ENCODE measurements at regions not wholly inside any gene's neighbourhood (a gene's known extent, or its start where the extent isn't known, plus 50 kb on each side); places are given as distances from the start of the nearest gene placed in this dataset.

DNA sequence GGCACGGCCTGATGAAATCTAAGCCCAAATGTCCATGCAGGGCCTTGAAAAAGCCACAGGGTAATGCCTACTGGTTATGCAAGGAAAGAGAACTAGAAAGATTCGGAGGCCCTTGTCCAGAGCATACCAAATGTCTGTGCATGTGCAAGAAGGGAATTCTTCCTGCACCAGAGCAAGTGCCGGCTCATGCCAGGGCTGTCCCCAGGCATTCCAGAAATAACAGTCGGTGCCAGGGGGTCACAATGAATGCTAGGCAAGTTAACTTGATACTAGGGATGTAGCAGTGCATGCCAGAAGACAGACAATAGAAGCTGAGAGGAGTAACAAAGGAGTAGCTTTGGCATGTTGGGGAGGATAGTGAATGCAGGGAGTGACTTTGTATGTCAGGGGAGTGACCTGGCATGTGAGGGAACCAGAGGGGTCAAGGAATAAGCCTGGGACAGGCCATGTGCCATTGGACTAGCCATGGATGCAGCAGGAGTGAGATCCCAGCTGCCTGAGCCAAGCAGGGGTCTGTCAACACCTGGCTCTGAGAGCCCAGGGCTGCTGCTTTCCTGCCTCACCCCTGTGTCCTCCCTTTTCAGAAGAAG lies 119.5 kb upstream of the UNC5B start (continued):
- TF ChIP-seq POLR2A (IDR thresholded peaks at IDR 0.05; ENCODE audit: borderline replicate concordance, extremely low read depth, insufficient read depth, insufficient read length) (no peak), SP1 (IDR thresholded peaks at IDR 0.05; ENCODE audit: low read depth) (no peak), RAD21 (IDR thresholded peaks at IDR 0.05; ENCODE audit: low read depth) (no peak), EZH2 (IDR thresholded peaks at IDR 0.05) (no peak), TCF7L2 (IDR thresholded peaks at IDR 0.05; ENCODE audit: borderline replicate concordance, extremely low read depth, insufficient read depth, insufficient read length) (no peak), EGR1 (IDR thresholded peaks at IDR 0.05; ENCODE audit: low read depth) (no peak), SRF (IDR thresholded peaks at IDR 0.05; ENCODE audit: low read depth) (no peak), SIN3A (IDR thresholded peaks at IDR 0.05; ENCODE audit: low read depth) (no peak)

DNA sequence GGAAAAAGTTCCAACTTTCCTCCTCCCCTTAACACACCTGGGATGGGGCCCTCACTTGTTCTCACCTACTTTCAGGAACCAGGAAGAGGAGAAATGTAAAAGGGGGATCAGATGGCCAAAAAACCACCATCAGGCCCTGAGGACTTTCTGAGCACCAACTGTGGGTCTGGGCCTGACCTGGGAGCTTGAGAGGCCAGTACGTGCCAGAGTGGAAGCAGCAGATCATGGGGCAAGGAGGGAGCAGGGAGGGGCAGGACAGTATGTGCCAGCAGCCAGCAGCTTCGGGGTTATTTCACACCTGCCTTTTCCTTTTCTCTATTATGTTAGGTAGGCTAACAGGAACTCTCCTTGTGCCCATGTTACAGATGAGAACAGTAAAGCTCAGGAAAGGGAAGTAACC lies 118.8 kb upstream of the UNC5B start:
- Histone ChIP-seq H4K20me1 (ENCODE audit: insufficient read depth) (no peaks in the 10 kb centered on the region), H2AFZ (ENCODE audit: low read depth, low read length, poor library complexity, severe bottlenecking) (no peak overlapping the region), H3K9me3 (ENCODE audit: control insufficient read depth in 1 of 2, insufficient read depth in 1 of 2, low read depth in 1 of 2, low read length in 2 of 2) (no peaks in the 10 kb centered on the region), H3K27me3 (ENCODE audit: insufficient read depth, low read length) (peaks cover 4% of the 10 kb centered on the region; the same call in 1 of the 2 replicates), H3K4me1 (ENCODE audit: control insufficient read depth in 1 of 2, insufficient read depth in 2 of 2, low read length in 2 of 2) (no peaks in the 10 kb centered on the region), H3K79me2 (ENCODE audit: insufficient read depth, low read length) (no peaks in the 10 kb centered on the region), H3K36me3 (ENCODE audit: control insufficient read depth in 1 of 2, insufficient read depth in 2 of 2, low read length in 2 of 2) (no peaks in the 10 kb centered on the region), H3K4me2 (ENCODE audit: low read length) (no peak overlapping the region), H3K9ac (ENCODE audit: low read length) (no peak overlapping the region), H3K27ac (ENCODE audit: low read depth, low read length) (no peak overlapping the region), H3K4me3 (replicated peaks in 1 of 2; ENCODE audit: low read depth in 1 of 2, low read length in 2 of 2) (no peak overlapping the region), H3K9me2 (ENCODE audit: insufficient read depth) (no peaks in the 10 kb centered on the region)
- POLR2A ChIA-PET = no interaction called here
- no peak for DNase-seq (ENCODE audit: low read depth, low spot score)
- CTCF ChIA-PET = no interaction called here
- intact Hi-C loops (cut with micrococcal nuclease) = no loop called here
- BruUV-seq (replicated peaks) = no TSS peak
- RAD21 ChIA-PET (ENCODE audit: low non-redundant PET in 1 of 2, low total read pairs in 2 of 2, uncharacterized antibody in 2 of 2, unreplicated experiment in 2 of 2) = no interaction called here
- TF ChIP-seq, protein P1, sequence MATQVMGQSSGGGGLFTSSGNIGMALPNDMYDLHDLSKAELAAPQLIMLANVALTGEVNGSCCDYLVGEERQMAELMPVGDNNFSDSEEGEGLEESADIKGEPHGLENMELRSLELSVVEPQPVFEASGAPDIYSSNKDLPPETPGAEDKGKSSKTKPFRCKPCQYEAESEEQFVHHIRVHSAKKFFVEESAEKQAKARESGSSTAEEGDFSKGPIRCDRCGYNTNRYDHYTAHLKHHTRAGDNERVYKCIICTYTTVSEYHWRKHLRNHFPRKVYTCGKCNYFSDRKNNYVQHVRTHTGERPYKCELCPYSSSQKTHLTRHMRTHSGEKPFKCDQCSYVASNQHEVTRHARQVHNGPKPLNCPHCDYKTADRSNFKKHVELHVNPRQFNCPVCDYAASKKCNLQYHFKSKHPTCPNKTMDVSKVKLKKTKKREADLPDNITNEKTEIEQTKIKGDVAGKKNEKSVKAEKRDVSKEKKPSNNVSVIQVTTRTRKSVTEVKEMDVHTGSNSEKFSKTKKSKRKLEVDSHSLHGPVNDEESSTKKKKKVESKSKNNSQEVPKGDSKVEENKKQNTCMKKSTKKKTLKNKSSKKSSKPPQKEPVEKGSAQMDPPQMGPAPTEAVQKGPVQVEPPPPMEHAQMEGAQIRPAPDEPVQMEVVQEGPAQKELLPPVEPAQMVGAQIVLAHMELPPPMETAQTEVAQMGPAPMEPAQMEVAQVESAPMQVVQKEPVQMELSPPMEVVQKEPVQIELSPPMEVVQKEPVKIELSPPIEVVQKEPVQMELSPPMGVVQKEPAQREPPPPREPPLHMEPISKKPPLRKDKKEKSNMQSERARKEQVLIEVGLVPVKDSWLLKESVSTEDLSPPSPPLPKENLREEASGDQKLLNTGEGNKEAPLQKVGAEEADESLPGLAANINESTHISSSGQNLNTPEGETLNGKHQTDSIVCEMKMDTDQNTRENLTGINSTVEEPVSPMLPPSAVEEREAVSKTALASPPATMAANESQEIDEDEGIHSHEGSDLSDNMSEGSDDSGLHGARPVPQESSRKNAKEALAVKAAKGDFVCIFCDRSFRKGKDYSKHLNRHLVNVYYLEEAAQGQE (IDR thresholded peaks at IDR 0.05; ENCODE audit: low read depth) = no peak
- TF ChIP-seq SRF (IDR thresholded peaks at IDR 0.05; ENCODE audit: low read depth) = no peak
- TF ChIP-seq ZFX (IDR thresholded peaks at IDR 0.05) = no peak
- no peak for TF ChIP-seq EGR1 (IDR thresholded peaks at IDR 0.05; ENCODE audit: low read depth)
- TF ChIP-seq, protein P2, sequence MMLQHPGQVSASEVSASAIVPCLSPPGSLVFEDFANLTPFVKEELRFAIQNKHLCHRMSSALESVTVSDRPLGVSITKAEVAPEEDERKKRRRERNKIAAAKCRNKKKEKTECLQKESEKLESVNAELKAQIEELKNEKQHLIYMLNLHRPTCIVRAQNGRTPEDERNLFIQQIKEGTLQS (IDR thresholded peaks at IDR 0.05) = no peak
- no peak for TF ChIP-seq POLR2A (IDR thresholded peaks at IDR 0.05; ENCODE audit: borderline replicate concordance, extremely low read depth, insufficient read depth, insufficient read length)
- TF ChIP-seq ZNF274 (IDR thresholded peaks at IDR 0.05; ENCODE audit: low read depth, low read length) = no peak
- no peak for ATAC-seq

All from HCT116 (cell line).